ENCODE measurements at regions not wholly inside any gene's neighbourhood (a gene's known extent, or its start where the extent isn't known, plus 50 kb on each side); places are given as distances from the start of the nearest gene placed in this dataset.

DNA sequence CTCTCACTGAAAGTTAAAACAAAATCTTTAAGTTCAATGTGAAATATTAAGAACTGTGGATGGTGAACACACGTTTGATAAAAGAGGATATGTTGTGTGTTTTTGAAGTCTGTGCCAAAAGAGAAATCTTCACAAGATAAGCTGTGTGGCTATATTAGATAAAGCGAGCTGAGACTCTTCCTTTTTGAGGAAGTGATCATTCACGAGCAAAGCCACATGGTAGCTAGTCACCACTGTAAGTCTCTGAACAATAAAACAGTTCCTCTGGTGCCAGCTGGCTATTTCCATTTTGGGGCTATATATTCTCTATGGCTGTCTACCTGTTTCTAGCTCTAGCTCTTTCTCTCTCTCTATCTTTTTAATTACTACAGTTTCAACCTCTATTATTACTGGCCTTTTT lies 1849.2 kb upstream of the C9orf72 start:
- no peaks in the 10 kb centered on the region for H3K4me1 ChIP-seq (ENCODE audit: control insufficient read depth, insufficient read depth, low read length)
- peak; percentile 31 for FAIRE-seq
- intact Hi-C loops (cut with micrococcal nuclease; ENCODE audit: unreplicated experiment) = no loop called here
- H3K27ac ChIP-seq (ENCODE audit: control insufficient read depth, insufficient read depth) = no peak overlapping the region
- H3K4me3 ChIP-seq = no peak overlapping the region
- peak; percentile 90 for ATAC-seq
- H3K9me3 ChIP-seq (replicated peaks; ENCODE audit: control insufficient read depth, insufficient read depth, low read length) = no peaks in the 10 kb centered on the region
- no peaks in the 10 kb centered on the region for H4K20me1 ChIP-seq (ENCODE audit: control insufficient read depth, insufficient read depth)
- ChIA-PET SMC1A (ENCODE audit: uncharacterized antibody, unreplicated experiment) (interaction anchor here (0.6 to 1.7 kb wide), 2 partner anchors 20 to 22 kb away, joined by 3 to 5 read pairs; no protein-coding TSS in a partner anchor), RAD21 (ENCODE audit: unreplicated experiment) (interaction anchor here (0.7 to 0.9 kb wide), 2 partner anchors 27 to 102 kb away, joined by 3 read pairs; no protein-coding TSS in a partner anchor), CTCF (interaction anchor here (1.1 to 1.2 kb wide), 2 partner anchors 15 to 20 kb away, joined by 3 to 4 read pairs; no protein-coding TSS in a partner anchor), POLR2A (no interaction called here)
- TF ChIP-seq SPI1 (IDR thresholded peaks at IDR 0.05; ENCODE audit: borderline replicate concordance, insufficient read depth, low read depth, low read length) (peak; percentile 77), TBL1XR1 (IDR thresholded peaks at IDR 0.05; ENCODE audit: low read depth, low read length) (no peak), IKZF1 (conservative IDR thresholded peaks at IDR 0.05) (no peak), RCOR1 (conservative IDR thresholded peaks at IDR 0.05; ENCODE audit: low read depth, low read length) (no peak), BHLHE40 (IDR thresholded peaks at IDR 0.05; ENCODE audit: borderline replicate concordance in 1 of 2, low read depth in 2 of 2, low read length in 1 of 2) (peak; percentile 15 to 32; a peak in 1 of 4 replicates), MYB (IDR thresholded peaks at IDR 0.05; ENCODE audit: borderline replicate concordance, low read depth, low read length) (no peak)
- TF ChIP-seq, protein P1, sequence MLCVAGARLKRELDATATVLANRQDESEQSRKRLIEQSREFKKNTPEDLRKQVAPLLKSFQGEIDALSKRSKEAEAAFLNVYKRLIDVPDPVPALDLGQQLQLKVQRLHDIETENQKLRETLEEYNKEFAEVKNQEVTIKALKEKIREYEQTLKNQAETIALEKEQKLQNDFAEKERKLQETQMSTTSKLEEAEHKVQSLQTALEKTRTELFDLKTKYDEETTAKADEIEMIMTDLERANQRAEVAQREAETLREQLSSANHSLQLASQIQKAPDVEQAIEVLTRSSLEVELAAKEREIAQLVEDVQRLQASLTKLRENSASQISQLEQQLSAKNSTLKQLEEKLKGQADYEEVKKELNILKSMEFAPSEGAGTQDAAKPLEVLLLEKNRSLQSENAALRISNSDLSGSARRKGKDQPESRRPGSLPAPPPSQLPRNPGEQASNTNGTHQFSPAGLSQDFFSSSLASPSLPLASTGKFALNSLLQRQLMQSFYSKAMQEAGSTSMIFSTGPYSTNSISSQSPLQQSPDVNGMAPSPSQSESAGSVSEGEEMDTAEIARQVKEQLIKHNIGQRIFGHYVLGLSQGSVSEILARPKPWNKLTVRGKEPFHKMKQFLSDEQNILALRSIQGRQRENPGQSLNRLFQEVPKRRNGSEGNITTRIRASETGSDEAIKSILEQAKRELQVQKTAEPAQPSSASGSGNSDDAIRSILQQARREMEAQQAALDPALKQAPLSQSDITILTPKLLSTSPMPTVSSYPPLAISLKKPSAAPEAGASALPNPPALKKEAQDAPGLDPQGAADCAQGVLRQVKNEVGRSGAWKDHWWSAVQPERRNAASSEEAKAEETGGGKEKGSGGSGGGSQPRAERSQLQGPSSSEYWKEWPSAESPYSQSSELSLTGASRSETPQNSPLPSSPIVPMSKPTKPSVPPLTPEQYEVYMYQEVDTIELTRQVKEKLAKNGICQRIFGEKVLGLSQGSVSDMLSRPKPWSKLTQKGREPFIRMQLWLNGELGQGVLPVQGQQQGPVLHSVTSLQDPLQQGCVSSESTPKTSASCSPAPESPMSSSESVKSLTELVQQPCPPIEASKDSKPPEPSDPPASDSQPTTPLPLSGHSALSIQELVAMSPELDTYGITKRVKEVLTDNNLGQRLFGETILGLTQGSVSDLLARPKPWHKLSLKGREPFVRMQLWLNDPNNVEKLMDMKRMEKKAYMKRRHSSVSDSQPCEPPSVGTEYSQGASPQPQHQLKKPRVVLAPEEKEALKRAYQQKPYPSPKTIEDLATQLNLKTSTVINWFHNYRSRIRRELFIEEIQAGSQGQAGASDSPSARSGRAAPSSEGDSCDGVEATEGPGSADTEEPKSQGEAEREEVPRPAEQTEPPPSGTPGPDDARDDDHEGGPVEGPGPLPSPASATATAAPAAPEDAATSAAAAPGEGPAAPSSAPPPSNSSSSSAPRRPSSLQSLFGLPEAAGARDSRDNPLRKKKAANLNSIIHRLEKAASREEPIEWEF (IDR thresholded peaks at IDR 0.05; ENCODE audit: insufficient replicate concordance, low read depth, low read length) = no peak
- no peak overlapping the region for H3K4me2 ChIP-seq (ENCODE audit: control insufficient read depth, insufficient read depth)
- no peaks in the 10 kb centered on the region for H3K79me2 ChIP-seq (ENCODE audit: control insufficient read depth, insufficient read depth, low read length)
- BruUV-seq (replicated peaks) = no TSS peak
- no peak overlapping the region for H3K9ac ChIP-seq (ENCODE audit: control insufficient read depth, insufficient read depth, low read length)
- no peaks in the 10 kb centered on the region for H3K36me3 ChIP-seq (ENCODE audit: control insufficient read depth in 2 of 2, insufficient read depth in 2 of 2, low read length in 1 of 2)
- H2AFZ ChIP-seq (ENCODE audit: control insufficient read depth, low read depth, low read length) = no peak overlapping the region
- DNase-seq (ENCODE audit: low read depth, low spot score) = peak; percentile 1
- in situ Hi-C loops (cut with MboI) = no loop called here
- 0% methylated on average over 3 of the region's 3 CpGs for WGBS (ENCODE audit: insufficient coverage, insufficient replicate concordance, low lambda C conversion rate, missing lambda C conversion rate)
- no peaks in the 10 kb centered on the region for H3K27me3 ChIP-seq (replicated peaks in 1 of 2; ENCODE audit: control insufficient read depth in 2 of 2, insufficient read depth in 2 of 2, low read length in 1 of 2)
